HG02973 (cell line): ENCODE measurements at regions not wholly inside any gene's neighbourhood (a gene's known extent, or its start where the extent isn't known, plus 50 kb on each side); places are given as distances from the start of the nearest gene placed in this dataset.
A peak's percentile ranks its signal among the peaks of the same experiment; 100 is the strongest.

Experiments
- ATAC-seq: cut with Tn5 transposase; IDR thresholded peaks from one replicate; pipeline ENCODE4 v1.9.1; 2021; ENCODE audit warnings: moderate library complexity; ENCODE audit not compliant: unreplicated experiment

GRCh38 chr2:118350621-118351020, 262.4 kb downstream of the INSIG2 start:
- no peak for ATAC-seq

DNA sequence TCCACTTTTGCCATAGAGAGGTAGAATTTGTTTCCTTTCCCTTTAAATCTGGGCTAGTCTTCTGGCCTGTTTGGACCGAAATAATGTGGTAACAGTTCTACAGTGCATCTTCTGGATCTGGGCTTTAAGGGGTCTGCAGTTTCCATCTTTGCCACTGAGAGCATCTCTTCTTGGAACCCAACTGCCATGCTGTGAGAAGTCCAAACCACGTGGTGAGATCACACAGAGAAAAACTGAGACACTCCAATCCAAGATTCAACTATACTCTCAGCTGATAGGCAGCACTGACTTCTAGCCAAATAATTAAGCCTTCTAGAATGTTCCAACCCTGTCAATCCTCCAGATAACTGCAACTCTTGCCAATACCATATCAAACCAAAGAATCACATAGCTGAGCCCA, 261.1 kb downstream of the INSIG2 start:
- ATAC-seq = no peak

- no peak for ATAC-seq
Observed at GRCh38 chr2:118348380-118349034, 260.2 kb downstream of the INSIG2 start.

GRCh38 chr2:118345465-118345864, 257.2 kb downstream of the INSIG2 start:
- no peak for ATAC-seq

DNA sequence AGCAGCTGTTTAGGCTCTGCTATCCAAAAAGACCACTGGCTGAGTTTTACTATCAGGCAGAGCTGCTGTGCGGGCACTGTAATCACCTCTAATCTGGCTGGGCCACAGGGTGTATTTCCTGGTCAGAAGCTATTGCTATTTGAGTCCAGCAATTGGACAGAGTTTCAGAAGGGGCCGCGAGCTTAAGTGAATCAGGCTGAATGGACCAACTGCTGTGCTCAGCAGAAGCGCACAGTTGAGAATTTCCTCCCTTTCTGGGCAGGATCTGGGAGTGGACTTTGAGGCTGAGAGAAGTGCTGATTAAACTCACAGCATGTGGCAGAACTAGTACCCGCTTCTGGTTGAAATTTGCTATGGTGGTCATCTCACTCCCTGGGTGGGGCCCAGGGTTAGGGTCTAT, 251.8 kb downstream of the INSIG2 start:
- no peak for ATAC-seq

DNA sequence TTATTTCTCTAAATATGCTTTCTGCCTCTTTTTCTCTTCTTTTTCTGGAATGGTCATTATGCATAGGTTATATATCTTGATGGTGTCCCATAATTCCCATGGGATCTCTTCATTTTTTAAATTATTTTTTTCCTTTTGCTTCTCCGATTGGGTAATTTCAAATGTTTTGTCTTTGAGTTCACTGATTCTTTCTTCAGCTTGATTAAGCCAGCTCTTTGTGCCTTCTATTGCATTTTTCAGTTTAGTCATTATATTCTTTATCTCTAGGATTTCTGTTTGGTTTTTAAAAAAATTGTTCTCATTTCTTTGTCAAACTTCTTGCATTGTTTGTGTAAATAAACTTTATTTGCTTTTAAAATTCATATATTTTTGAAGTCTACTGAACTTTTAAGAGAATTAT, 251.1 kb downstream of the INSIG2 start:
- ATAC-seq = no peak

GRCh38 chr2:118333664-118334063, 245.4 kb downstream of the INSIG2 start:
- ATAC-seq = no peak

DNA sequence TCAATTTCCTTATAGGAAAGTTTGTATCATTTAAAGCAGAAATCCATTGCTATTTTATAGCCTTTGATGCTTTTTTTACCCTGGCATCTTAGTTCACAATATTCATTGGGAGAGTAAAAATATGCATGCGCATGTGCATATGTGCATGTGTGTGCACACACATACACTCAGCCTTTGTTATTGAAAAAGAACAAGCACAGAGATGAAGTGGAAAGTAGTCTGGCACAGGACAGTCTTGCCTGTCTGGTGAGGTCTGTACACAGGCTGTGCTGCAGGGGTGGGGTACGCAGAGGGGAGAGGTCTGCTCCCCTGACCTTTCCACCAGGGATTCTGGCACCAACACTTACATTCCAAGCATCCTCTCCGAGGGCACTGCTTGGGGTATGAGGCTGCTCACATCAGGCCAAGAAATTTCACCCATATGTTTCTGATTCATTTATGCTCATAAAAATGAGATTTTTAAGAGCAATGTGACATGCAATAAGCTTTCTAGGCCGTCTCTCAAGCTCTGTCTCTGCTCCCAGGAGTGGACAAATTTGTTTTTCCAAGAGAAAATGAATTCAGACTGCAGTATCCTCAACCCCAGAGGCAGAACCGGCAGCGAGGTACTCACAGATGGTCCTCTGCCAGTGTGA, 237.2 kb downstream of the INSIG2 start:
- ATAC-seq = no peak

DNA sequence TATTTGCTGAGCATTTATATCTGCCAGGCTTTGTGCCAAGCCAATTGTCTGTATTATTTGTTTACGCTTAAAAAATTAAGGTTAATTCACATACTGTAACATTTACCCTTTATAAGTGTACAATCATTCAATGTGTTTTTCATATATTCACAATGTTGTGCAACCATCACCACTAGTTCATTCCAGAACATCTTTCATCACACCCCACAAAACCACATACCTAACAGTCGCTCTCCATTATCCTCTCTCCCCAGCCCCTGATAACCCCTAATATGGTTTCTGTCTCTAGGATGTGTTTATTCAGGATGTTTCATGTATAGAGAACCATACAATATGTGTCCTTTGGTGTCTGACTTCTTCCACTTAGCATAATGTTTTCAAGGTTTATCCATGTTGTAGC, 234.1 kb downstream of the INSIG2 start:
- ATAC-seq = no peak

- no peak for ATAC-seq
Observed at GRCh38 chr2:118321432-118322105, 233.3 kb downstream of the INSIG2 start.

DNA sequence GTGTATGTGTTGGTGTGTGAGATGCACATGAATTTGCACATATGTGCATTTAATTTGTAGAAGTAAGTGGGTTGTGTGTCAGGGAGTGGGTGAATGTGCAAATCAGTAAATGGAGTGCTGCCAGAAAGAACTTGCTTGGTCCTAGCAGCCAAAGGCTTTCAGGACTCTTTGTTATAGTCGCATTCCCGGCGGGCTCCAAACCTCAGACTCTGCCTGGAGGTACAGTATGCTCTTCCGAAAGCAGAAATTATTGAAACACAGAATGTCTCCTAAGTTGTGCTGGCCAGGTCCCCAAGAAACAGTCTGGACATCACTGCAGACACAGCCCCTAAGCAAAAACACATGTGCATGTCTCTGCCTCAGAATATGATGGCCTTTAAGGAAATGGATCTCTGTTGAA, 232.4 kb downstream of the INSIG2 start:
- no peak for ATAC-seq

DNA sequence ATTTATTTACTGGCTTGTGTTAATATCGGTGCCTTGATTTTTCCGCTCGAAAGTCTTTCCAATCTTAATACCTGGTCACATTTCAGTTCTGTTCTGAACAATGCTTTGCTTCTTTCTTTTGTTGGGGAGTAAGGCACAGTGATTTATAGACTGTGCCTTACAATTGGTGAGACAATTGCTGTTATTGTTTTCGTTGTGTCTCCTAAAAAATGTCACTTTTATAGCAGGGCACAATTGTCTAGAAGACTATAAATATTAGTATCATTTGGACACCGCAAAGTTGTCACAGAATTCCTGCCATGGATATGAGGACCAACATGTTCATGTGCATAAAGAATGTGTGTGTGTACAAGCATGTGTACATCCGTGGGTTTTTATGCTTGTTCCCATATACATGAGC, 231.9 kb downstream of the INSIG2 start:
- no peak for ATAC-seq

- no peak for ATAC-seq
Observed at GRCh38 chr2:118319271-118319684, 231.0 kb downstream of the INSIG2 start.

- ATAC-seq = no peak
Observed at GRCh38 chr2:118315606-118316005, 227.3 kb downstream of the INSIG2 start.

DNA sequence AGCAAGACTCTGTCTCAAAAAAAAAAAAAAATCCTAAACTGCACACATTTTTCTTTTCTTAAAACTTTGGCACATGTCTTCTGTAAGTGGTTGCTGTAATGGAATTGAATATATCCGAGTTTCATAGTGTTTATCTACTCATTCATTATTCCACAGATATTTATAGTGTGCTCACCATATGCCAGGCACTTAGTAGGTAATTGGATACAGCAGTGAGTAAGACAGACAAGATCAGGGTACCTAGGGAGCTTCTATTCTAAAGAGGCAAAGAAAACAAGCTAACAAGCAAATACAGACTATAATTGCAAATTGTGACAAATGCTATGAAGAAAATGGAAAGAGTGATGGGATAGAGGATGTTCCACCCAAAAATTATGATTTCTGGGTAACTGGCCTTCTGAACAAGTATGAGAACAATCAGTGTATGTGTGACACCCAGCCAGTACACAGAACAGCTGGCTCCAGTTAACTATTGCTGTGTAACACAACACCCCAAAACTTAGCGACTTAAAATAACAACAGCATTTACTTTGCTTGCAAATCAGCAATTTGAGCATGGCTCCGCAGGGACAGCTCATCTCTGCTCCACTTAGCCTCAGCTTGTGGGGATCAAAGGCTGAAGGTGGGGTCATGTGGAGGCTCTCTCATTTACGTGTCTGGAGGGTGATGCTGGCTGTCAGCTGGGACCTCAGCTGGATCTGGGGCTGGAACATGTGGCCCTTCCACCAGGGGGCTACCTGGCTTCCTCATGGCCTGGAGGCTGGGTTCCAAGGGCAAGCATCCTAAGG, 224.9 kb downstream of the INSIG2 start:
- ATAC-seq = no peak

DNA sequence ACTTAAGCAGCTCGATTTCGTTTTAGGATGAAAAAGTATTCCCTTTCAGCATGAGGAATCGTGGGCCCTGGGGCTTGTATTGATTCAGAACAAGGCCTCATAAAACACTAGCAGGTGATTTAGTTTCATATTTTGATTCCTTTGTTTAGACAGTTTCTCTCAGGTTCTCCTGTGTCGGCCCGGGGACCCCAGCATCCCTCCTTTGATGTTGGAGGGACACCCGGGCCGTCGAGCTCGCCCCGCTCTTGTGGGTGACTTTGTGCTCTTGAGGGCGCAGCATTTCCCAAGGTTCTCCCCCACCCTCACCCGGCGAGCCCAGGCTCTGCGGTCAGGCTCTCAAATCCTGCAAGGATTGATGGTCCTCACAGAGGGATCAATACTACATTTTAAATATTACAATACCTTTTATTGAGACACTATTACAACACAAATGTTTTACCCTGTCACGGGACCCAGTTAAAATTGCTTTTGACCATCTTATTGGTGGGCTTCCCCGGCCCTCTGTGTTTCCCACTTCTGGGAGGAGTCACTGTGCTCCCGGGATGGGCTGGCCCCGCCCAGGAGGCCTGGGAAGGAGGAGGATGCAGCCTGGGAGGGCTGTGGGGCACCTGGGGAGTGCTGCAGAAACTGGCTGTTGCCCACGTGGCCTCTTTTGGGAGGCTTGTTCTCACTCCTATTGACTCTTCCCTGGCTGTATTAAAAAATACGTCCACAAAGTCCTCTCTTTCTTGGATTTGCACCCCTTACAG, 222.6 kb downstream of the INSIG2 start:
- ATAC-seq = no peak

DNA sequence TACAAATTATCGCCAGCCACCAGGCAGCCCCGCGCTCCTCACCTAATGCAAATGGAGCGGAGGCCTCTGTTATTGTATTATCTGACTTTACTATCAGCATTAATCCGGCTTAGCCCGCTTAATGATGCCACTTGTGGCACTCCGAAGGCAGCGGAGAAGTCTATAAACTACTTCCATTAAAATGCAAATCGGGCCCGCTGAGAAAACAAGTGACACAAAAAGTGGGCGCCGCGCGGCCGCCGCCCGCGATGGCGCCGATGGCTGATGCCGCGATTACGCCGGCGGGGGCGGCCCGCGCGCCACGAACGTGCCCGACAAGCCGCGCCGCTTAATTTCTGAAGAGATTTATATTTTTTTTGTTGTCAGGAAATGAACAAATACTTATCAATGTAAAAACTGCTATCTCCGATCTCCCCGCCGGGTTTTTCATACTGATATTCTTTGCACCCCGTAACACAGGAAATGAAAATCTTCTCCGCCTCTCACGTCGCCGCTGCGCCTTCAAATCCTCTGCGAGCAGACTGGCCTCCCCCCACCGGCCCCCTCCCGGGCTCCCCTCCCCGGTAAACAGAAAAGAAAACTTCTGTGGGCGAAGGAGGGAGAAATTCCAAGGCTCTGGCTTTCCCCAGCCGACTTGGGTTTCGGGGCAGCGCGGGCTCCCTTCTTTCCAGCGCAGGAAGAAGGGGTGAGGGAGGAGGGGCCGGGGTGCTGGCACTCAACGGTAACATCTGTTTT, 221.8 kb downstream of the INSIG2 start:
- ATAC-seq = peak; percentile 72

DNA sequence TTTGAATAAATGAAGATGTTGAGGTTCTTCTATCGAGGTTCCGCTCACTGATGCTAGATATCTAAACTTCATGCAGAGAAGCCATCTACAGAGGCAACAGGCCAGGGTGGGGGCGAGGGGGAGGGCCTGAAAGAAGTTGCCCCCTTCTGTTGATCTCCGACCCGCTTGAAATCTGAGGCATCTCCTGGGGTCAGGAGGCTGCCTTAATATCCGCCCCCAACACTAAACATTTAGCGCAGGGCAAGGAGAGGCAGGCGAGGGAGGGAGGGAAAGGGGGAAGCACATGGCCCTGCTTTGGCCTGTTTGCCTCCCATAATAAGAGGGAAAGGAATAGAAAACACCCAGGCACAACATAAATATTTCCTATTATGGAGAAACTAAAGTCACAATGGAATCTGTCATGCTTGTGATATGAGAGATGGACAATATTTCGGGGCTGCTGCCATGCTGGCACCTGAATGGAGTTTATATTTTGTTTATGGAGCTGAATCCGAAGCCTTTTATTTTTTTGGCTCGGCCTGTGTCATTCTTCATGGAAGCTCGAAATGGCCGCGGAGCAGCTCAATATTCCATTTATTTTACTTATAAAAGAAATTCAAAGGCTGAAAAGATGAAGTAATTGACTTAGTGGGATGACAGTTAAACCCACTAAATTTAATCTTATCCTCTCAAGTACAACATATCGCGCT, 221.1 kb downstream of the INSIG2 start:
- no peak for ATAC-seq

DNA sequence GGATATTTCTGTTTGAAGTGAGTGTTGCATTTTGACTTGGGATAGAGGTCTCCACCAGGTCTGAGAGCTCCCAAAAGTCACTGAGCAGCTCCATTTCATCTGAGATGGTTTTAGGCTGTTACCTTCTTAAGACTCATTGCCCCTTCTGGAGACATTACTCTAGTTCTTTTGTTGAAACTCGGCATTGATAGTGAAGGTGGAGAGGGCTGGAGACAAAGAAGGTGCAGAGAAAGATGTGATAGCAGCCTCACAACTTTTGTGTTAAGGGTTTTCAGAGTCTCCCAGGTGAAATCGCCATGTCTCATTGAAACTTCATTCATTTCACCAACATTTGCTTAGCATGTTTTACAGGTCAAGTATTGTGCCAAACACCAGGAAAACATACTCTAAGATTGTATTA, 219.6 kb downstream of the INSIG2 start:
- ATAC-seq = no peak

- no peak for ATAC-seq
Observed at GRCh38 chr2:118301248-118301647, 213.0 kb downstream of the INSIG2 start.
